Forelimb muscle (tissue), 1 donor: ENCODE measurements at regions not wholly inside any gene's neighbourhood (a gene's known extent, or its start where the extent isn't known, plus 50 kb on each side); places are given as distances from the start of the nearest gene placed in this dataset.
"Not testable (repeated sequence)": the region's sequence is repeated elsewhere in the genome, so short reads cannot be mapped to it uniquely, and the experiment has no call there.

ENCODE experiments used
- DNase-seq: peaks from one replicate; pipeline ENCODE4 v3.0.0-alpha.2; 2013; ENCODE audit warnings: low read depth

DNA sequence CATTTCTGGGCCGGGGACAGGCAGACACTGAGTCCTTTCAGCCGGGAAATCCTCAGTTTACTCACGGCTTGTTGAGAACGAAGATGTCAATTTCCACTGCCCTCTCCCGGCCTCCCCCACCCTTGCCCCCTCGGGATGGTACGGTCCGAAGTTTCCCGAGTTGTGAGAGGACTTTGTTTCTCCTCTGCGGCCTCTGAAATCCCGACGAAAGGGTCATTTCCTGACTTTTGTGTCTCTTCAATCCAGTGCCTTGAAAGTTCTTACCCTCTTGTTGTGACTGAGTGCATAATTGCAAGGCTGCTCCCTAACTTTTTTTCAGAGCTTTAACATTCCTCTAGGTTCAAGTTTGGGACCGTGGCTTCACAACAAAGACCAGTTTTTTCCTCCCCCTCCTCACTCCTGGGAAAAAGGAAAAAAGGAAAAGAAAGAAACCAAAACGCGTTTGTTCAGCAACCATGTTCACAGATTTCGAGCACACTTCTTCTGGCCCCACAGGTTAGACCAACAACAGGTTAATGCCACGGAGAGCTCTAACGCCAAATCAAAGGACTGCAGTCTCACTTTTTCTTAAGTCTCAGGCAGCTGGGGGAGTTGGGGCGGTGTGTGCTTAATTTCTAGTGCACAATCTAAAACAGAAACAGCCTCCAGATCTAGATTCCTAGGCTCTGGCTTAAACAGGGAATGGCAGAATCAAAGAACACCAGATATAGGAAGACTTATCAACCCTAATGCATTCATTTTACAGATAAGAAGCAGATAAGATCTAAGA, 138.9 kb downstream of the TMCO5A start:
- DNase-seq = no peak

DNA sequence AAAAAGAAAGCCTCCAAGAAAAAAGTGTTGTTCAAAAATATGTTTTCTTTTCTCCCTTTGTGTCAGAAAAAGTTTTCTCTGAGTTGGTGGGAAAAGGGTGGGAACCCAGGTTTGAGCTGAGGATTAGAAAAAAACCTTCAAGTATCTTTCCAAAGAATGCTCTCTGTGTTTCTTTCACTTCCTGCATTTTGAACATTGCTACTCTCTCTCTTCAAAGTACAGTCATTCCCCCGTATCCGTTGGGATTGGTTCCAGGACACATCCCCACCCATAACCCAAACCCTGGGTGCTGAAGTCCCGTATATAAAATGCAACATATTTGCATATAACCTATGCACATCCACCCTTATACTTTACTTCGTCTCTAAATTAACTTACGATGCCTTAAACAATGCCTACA, 139.6 kb downstream of the TMCO5A start:
- no peak for DNase-seq

DNA sequence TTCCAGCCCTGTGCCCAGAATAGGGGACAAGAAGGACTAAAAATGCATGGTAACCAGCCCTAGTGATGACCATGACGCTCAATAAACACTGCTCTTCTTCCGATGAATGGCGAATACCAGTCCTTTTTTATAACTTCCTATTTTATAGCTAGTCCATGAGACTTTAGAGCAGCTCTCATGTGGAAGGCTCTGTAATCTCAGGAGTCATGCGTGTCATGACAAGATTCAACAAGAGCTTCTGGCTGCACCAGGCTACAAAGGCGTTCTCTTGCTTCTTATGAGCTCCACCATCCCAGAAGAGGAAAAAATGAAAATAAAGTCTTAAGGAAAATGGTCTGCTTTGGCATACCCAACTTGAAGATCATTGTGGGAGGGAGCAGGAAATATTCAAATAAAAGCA, 141.0 kb downstream of the TMCO5A start:
- DNase-seq = no peak

DNA sequence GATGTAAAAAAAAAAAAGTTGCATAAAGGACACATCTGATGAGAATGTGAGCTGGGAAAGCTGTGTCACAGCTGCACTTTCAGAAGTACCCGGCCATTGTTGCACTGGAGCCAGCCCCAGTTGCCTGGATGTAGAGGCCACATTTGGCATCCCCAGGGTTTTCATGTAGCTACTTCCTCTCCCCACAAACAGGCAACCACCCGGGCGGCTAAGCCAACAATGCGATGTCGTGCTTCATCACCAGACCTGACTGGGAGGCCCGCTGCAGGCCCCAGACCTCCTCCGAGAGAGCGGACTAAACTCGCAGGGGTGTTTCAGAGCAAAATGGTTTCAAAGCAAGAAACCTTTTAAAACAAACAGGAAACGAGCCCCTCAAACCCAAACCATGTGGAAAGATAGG, 142.3 kb downstream of the TMCO5A start:
- no peak for DNase-seq

DNA sequence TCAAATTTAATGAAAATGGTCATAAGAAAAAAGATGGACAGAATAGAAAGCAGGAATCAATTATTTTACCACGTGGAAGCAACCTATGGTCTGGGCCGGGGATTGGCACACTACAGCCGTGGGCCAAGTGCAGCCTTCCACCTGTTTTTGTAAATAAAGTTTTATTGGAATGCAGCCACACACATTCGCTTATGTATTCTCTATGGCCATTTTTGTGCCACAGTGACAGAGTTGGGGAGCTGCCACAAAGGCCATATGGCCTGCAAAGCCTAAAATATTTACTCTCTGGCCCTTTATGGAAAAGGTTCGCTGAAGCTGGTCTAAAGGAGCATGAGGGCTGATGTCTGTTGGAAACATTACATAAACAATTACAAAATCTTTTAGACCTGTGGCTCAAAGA, 144.8 kb downstream of the TMCO5A start:
- DNase-seq = no peak

DNA sequence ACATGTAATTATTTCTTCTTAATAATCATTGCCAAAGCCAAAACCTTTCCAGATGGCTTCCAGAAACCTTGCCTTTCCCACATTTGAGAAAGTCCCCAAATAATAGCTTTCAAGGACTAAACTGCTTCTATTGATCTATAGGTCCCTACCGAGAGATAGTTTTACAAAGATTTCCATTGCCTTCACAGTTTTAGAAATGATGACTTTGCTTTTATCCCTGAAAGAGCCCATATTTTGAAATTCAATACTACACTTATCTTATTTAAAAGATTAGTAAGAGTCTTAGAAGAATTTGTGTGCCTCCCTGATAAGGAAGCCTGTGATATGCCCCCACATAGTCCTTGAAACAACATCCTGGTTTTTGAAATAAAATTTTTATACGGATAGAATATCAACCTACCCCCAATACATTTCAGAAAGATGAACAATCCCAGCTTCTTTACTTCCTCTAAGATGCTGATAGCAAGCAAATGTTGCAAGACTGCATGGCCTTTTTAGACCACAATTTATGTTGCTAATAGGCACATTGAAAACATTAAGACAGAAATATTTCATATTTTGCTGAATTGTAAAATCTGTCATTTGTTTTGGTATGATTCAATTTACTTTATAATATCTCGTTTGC, 146.3 kb downstream of the TMCO5A start:
- no peak for DNase-seq

DNA sequence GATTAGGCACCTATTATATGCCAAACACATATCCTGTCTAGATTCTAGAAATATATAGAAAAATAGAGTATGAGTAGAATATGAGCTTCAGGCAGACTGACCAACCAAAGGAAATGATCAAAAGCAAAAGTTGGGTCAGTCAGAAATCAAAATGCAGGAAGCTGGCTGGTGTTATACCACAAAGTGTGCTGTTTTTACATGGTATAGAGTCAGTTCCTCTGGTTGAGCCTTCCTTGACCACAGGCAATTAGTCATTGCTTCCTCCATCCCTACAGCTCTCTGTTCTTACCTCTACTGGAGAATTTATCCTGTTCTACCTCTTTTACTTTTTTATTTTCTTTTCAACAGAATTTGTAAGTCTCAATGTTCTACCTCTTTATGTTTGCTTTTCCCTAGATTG, 149.8 kb downstream of the TMCO5A start:
- DNase-seq = no peak

DNA sequence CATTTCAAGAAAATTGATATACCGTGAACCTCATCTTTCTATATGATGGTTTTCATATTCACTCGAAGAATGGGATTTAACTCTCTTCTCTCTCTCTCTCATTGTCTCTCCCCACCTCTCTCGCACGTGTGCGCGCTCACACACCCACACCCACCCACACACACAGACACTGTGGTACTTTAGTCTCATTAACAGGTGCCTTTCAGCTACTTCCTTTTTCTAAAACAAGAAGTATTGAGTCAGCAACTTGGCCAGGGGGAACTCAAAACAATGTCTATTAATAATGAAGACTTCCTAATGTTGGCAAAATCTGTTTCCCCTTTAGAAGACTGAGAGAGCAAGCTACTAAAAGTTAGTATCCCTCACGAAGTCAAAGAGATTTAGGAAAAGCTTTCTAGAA, 150.7 kb downstream of the TMCO5A start:
- DNase-seq = no peak

DNA sequence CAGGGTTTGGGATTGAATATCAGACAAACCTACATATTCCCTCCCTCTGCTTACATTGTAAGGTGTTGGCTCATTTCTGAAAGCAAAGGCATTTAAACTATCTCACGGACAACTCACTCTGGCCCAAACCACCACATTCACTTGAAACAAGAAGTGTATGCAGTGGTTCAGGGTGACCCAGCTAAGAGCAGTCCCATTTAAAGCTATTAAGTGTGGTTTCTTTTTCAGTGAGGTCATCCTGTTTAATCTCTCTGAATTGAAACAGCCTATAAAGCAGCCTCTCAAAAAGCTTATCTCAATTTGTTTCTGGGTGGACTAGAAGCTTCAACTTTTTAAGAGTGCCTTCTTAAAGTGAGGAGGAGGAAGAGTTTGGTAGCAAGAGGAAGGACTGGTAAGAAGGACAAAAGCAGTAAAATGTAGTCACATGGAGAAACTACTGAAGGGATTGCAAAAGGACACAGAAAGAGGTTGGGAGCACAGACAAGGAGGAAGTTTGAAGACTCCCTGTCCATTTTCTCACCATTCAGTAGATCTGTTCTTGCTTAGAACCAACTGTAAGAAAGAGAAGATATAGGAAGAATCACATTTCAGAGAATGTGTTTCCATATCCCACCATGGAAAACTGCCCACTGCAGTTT, 151.6 kb downstream of the TMCO5A start:
- DNase-seq = no peak

DNA sequence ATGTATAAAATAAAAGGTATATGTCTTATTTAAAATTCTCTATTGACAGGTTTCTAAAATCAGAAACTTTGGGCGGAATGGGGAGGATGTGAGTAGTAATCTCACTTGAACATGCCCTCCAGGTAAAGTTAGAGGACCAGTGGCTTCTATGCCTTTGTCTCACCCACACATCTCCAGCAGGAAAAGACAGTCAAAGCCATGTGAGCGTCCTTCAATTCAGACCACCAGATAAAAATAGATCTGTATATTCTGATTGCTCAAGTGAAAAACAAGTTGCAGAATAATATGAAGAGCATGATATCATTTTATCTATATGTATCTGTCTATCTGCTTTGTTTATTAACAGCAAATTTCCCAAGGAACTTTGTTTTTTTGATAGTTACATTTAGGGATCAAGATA, 152.2 kb downstream of the TMCO5A start:
- DNase-seq = no peak

DNA sequence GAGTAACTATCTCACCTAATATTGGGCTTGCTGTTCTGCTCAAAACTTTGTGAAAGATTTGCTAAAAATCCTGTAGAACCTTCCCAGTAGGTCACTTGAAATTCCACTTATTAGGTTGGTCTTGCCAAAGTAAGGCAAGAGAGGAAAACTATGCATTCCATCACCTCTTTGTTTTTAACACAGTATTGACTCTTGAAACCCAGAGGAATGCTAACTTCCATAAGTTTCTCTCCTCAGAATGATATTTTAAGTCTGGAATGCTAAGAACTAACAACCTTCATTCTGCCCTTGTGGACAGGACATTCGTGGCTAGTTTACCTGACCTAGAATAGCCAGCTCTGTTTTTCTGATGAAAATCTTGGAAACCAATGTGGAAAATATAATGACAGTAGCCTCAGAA, 154.5 kb downstream of the TMCO5A start:
- no peak for DNase-seq

DNA sequence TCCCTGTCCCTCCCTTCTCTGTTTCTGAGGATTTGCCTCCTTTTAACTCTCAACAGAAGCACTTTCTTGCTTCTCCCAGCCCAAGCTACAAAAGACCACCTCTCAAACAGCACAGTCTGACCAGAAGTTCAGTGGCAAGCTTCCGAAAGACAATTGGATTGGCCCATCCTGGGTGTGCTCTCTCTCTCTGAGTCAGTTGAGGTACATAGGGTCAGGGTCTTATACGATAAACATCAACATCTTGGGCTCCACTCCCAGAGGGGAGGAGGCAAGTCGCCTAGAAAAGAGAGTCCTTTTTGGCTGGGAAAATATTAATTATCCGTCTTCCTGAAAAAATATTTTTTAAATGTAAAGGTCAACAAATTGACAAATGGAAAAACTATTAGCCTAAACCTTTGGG, 155.8 kb downstream of the TMCO5A start:
- no peak for DNase-seq

DNA sequence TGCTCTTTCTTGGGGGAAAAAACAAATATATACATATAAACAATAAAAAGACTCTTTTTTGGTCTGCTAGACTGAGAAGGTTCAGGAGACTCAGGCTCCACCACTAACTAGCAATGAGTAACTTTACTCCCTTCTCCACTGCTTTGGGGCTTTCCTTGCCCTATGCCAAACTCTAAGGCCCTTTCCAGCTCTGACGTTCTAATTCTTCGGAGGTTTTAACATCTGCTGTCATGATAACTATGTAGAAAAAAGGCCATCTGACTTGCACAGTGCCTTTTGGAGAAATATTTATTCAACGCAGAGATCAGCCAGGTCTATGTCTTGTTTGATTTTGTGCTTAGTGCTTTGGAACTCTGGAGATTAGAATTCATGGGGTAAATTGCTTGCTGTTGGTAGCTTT, 156.2 kb downstream of the TMCO5A start:
- DNase-seq = no peak

DNA sequence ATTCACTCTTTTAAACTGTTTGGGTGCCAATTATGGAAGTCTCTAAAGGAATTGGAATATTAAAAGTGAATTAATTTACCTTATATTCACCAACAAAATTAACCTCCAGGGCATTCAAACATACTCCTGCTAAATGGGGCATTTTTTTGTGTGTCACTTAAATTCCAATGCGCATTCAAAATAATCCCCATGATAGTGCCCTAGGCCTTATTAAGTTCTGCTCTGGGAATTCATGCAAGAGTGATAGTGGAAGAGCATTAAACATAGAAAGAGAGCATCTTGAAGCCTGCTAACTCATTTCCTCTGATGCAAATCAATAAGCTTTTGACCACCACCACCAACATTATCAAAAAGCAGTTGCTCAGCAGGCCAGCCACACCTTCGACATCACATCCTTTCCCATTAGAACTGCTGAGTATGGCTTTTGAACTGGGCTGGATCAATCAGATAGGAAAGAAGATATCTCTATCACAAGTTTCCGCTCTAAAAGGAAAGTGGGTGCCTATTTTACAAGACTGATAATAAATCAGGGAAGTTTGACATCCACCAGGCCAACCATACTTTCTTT, 156.7 kb downstream of the TMCO5A start:
- no peak for DNase-seq

DNA sequence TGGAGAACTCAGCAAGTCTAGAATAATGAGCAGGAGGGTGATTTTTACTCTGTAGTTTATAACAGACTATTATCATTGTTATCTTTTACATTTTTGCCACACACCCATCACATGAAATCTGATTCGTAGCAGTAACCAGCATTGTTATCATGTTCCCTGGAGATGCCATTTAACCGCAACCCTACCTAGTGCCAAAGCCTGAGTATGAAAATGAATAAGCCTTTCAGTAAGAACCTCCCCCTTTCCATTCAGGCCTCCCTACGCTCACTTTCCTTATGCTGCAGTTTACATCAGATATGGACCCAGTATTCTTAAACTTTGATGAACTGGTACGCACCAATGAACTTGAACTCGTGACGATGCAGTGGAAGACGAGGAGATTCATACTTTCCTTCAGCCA, 158.7 kb upstream of the SPRED1 start:
- DNase-seq = no peak

DNA sequence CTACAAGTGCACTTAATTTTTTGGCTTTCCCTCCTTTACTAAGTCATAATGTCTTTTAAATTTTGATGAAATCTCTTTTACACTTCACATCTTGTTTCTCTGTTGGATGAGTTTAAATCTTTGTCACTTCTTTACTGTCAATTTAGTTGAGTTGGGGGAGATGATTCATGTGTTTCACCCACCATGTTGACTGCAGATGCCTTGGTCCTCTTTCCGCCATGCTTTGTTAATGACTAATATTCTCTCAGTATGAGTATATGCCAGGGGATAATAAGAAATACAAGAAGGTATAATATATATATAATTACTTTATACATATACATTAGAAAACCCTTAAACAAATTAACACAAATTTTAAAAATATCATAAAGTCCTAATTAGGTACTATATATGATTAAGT, 149.7 kb upstream of the SPRED1 start:
- no peak for DNase-seq

DNA sequence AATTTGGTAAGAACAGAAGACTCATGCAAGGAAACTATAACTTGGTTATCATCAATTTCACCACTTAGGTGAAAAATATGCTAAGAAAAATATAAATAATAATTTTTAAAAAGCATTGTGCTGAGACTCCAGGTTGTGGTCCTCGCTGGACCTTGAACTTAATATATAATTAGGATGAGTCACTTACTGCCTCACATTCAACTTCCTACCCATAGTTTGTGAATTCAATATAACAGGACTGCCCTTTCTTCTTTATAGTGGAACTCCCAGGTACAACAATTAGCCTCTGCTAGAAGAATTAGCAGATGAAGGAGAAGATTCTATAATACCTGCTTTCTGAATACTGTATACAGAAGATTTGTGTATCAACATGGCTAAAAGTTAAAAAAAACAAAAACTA, 149.1 kb upstream of the SPRED1 start:
- DNase-seq = no peak

DNA sequence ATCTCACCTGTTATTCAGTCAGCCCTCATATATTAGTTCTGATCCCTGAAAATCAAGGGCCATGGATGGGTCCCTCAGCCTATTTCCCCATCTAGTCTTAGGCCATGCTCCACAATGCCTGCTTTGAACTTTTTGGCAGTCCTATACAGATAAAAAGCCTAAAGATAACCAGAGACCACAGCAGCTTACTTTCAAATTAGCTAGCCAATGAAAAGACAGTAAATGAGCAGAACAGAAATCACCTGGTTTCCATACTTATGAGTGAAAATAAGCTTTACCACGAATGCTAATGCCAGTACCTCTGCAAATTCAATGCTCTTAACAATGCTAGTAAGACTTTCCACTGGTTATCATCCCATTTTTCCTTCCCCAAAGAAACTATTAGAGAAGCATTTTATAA, 141.6 kb upstream of the SPRED1 start:
- no peak for DNase-seq

DNA sequence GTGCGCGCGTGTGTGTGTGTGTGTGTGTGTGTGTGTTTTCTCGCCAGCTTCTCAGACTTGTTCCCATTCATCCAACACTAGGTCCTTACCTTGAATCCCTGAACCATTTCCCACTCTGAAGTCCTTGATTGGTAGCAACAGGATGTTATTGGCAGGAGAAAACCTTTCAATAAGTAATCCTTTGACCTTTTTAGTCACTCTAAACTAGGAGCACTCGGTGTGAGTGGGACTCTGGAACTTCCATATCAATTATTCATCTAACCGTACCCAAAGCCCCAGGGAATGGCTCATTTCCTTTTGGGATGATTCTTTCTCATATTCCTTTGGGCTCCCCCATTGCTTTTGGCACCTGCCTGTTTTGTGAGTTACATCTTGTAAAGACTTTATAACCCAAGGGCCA, 140.2 kb upstream of the SPRED1 start:
- no peak for DNase-seq

DNA sequence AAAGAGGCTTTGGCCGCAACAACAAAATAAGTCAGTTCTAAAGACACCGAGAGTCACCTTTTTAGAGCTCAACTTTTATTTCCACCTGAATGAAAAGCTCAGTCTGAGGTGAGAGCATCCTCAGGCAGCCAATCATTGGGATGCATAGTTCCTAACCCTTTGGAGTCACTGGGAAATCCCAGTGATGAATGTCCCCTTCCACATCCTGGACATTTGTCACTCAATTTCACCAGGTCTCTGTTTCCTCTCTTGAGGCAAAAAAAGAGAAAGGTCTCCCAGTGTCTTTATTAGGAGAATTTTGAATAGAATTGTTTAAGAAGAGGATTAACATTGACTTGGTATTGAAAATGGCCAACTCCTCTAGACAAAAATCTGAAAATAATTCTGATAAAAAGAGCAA, 137.5 kb upstream of the SPRED1 start:
- DNase-seq = no peak

DNA sequence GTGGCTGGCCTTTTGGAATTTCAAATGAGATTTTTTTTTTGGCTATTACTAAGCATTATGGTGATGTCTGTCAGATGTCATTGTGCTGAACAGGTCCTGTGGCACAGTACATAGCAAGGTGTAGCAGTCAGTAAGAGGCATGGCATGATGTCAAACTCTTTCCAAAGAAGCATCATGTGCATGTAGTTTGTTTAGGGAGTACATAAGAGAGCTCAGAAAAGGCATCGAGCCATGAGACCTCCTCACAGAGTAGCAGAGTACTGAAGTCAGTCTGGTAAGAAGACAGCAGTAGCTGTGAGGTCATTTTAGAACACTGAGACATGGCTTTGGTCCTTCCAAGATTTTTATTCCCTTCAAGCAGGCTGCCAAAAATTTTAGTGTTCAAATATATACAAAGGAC, 134.9 kb upstream of the SPRED1 start:
- no peak for DNase-seq

DNA sequence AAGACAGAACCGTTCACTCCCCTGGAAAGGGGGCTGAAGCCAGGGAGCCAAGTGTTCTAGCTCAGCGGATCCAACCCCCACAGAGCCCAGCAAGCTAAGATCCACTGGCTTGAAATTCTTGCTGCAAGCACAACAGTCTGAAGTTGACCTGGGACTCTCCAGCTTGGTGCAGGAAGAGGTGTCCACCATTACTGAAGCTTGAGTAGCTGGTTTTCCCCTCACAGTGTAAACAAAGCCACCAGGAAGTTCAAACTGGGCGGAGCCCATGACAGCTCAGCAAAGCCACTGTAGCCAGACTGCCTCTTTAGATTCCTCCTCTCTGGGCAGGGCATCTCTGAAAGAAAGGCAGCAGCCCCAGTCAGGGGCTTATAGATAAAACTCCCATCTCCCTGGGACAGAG, 132.8 kb upstream of the SPRED1 start:
- not testable (repeated sequence) for DNase-seq

DNA sequence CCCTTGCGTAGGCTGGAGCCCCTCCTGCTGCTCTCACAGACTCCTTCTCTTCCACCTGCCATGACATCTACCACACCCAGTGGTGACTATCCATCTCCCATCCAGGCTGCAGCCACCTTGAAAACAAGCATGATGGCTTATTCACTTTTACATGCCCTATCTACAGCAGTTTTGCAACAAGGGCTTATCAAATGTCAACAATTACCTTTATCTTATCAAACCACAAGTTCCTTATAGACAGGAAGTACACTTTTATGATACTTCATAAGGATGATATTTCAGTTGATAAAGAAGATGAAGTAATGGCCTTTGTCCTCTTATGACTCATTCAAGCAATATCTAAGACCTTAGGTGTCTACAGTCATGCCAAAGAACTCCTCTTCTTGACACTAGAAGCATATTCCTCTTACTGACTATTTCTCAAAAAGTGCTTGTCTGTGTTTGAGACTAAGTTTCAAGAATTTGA, 125.3 kb upstream of the SPRED1 start:
- no peak for DNase-seq
